ENCODE measurements at regions not wholly inside any gene's neighbourhood (a gene's known extent, or its start where the extent isn't known, plus 50 kb on each side); places are given as distances from the start of the nearest gene placed in this dataset.
"Not testable (repeated sequence)": the region's sequence is repeated elsewhere in the genome, so short reads cannot be mapped to it uniquely, and the experiment has no call there.

GRCh38 chr17:30579610-30580315 is 102.6 kb downstream of the GOSR1 start:
- DNase-seq: no peak

- DNase-seq: not testable (repeated sequence)
These were observed 101.0 kb downstream of the GOSR1 start for GRCh38 chr17:30578015-30578717.
